HG03175 (cell line): ENCODE measurements at regions not wholly inside any gene's neighbourhood (a gene's known extent, or its start where the extent isn't known, plus 50 kb on each side); places are given as distances from the start of the nearest gene placed in this dataset.
"Not testable (repeated sequence)": the region's sequence is repeated elsewhere in the genome, so short reads cannot be mapped to it uniquely, and the experiment has no call there.

Experiments
- ATAC-seq: cut with Tn5 transposase; IDR thresholded peaks from one replicate; pipeline ENCODE4 v1.9.1; 2021; ENCODE audit warnings: mild to moderate bottlenecking, moderate library complexity; ENCODE audit not compliant: unreplicated experiment

- ATAC-seq, result no peak
These were observed 832.4 kb downstream of the DNAJB9 start for GRCh38 chr7:109402107-109402506.

- no peak for ATAC-seq
These were observed 838.1 kb downstream of the DNAJB9 start for GRCh38 chr7:109407756-109408155.

- no peak for ATAC-seq
These were observed 868.3 kb downstream of the DNAJB9 start for GRCh38 chr7:109437957-109438356.

GRCh38 chr7:109449760-109450159 lies 880.1 kb downstream of the DNAJB9 start:
- no peak for ATAC-seq

GRCh38 chr7:109456116-109456515 lies 886.4 kb downstream of the DNAJB9 start:
- ATAC-seq, result no peak

GRCh38 chr7:109460296-109460695 lies 890.6 kb downstream of the DNAJB9 start:
- ATAC-seq, result no peak

- no peak for ATAC-seq
These were observed 892.5 kb downstream of the DNAJB9 start for GRCh38 chr7:109462171-109462570.

- ATAC-seq, result not testable (repeated sequence)
These were observed 898.1 kb downstream of the DNAJB9 start for GRCh38 chr7:109467729-109468128.

- ATAC-seq, result no peak
These were observed 903.5 kb downstream of the DNAJB9 start for GRCh38 chr7:109473172-109473571.

- no peak for ATAC-seq
These were observed 906.7 kb downstream of the DNAJB9 start for GRCh38 chr7:109476409-109476808.

GRCh38 chr7:109479388-109479787 lies 909.7 kb downstream of the DNAJB9 start:
- ATAC-seq, result no peak

- ATAC-seq, result not testable (repeated sequence)
These were observed 920.9 kb downstream of the DNAJB9 start for GRCh38 chr7:109490607-109491006.

- ATAC-seq, result no peak
These were observed 927.4 kb downstream of the DNAJB9 start for GRCh38 chr7:109497053-109497452.

- ATAC-seq, result no peak
These were observed 928.5 kb downstream of the DNAJB9 start for GRCh38 chr7:109498131-109498530.

- ATAC-seq, result no peak
These were observed 933.7 kb downstream of the DNAJB9 start for GRCh38 chr7:109503421-109503820.

- ATAC-seq, result no peak
These were observed 952.9 kb downstream of the DNAJB9 start for GRCh38 chr7:109522585-109522984.

GRCh38 chr7:109527833-109528232 lies 958.2 kb downstream of the DNAJB9 start:
- ATAC-seq, result no peak

- ATAC-seq, result no peak
These were observed 960.0 kb downstream of the DNAJB9 start for GRCh38 chr7:109529712-109530111.

- no peak for ATAC-seq
These were observed 962.8 kb downstream of the DNAJB9 start for GRCh38 chr7:109532262-109532992.

GRCh38 chr7:109545686-109546085 lies 976.0 kb downstream of the DNAJB9 start:
- ATAC-seq, result no peak

- ATAC-seq, result no peak
These were observed 980.0 kb downstream of the DNAJB9 start for GRCh38 chr7:109549471-109550193.

GRCh38 chr7:109552017-109552416 lies 982.3 kb downstream of the DNAJB9 start:
- no peak for ATAC-seq
